ENCODE measurements at regions not wholly inside any gene's neighbourhood (a gene's known extent, or its start where the extent isn't known, plus 50 kb on each side); places are given as distances from the start of the nearest gene placed in this dataset.

GRCh38 chr22:34877506-34877905, 188.5 kb upstream of the ISX start:
- in situ Hi-C loops (cut with HindIII; ENCODE audit: low pct_unique_long_range_greater_than_20kb, low sequenced_read_pairs): no loop called here
- DNase-seq (ENCODE audit: low read depth): no peak

GRCh38 chr22:34878171-34878570, 187.8 kb upstream of the ISX start:
- in situ Hi-C loops (cut with HindIII; ENCODE audit: low pct_unique_long_range_greater_than_20kb, low sequenced_read_pairs): no loop called here
- DNase-seq (ENCODE audit: low read depth): no peak

- in situ Hi-C loops (cut with HindIII; ENCODE audit: low pct_unique_long_range_greater_than_20kb, low sequenced_read_pairs): no loop called here
- DNase-seq (ENCODE audit: low read depth): no peak
Measured at GRCh38 chr22:34879001-34879400, 187.0 kb upstream of the ISX start.

- in situ Hi-C loops (cut with HindIII; ENCODE audit: low pct_unique_long_range_greater_than_20kb, low sequenced_read_pairs): no loop called here
Measured at GRCh38 chr22:34880662-34881061, 185.3 kb upstream of the ISX start.

GRCh38 chr22:34881453-34881852, 184.5 kb upstream of the ISX start:
- in situ Hi-C loops (cut with HindIII; ENCODE audit: low pct_unique_long_range_greater_than_20kb, low sequenced_read_pairs): no loop called here
- DNase-seq (ENCODE audit: low read depth): no peak

More at GRCh38 chr22:34880662-34881061, 185.3 kb upstream of the ISX start:
- DNase-seq (ENCODE audit: low read depth): no peak

GRCh38 chr22:34885852-34886251, 180.1 kb upstream of the ISX start:
- in situ Hi-C loops (cut with HindIII; ENCODE audit: low pct_unique_long_range_greater_than_20kb, low sequenced_read_pairs): no loop called here
- no peak for DNase-seq (ENCODE audit: low read depth)

DNA sequence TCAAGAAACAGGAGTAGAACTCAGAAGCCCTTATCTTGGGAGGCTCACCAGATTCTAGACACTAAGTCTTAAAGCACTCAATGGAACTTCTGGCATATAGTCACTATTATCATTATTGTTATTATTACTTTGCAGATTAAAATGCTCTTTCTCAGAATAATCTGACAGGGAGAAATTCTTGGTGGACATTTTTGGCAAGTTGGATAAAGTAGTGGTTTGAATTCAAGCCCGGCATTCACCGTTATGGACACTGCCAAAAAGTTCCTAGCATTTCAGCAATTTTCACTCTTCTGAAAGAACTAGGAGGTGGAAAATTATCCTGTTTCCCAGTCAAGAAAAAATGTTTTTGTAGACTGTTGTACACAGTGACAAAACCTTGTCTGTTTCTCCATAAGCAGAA, 179.6 kb upstream of the ISX start:
- in situ Hi-C loops (cut with HindIII; ENCODE audit: low pct_unique_long_range_greater_than_20kb, low sequenced_read_pairs): no loop called here
- no peak for DNase-seq (ENCODE audit: low read depth)

GRCh38 chr22:34886812-34887211, 179.1 kb upstream of the ISX start:
- in situ Hi-C loops (cut with HindIII; ENCODE audit: low pct_unique_long_range_greater_than_20kb, low sequenced_read_pairs): no loop called here
- DNase-seq (ENCODE audit: low read depth): no peak

GRCh38 chr22:34897126-34897525, 168.8 kb upstream of the ISX start:
- in situ Hi-C loops (cut with HindIII; ENCODE audit: low pct_unique_long_range_greater_than_20kb, low sequenced_read_pairs): no loop called here
- no peak for DNase-seq (ENCODE audit: low read depth)

- DNase-seq (ENCODE audit: low read depth): no peak
- in situ Hi-C loops (cut with HindIII; ENCODE audit: low pct_unique_long_range_greater_than_20kb, low sequenced_read_pairs): no loop called here
Measured at GRCh38 chr22:34902335-34902734, 163.6 kb upstream of the ISX start.

- in situ Hi-C loops (cut with HindIII; ENCODE audit: low pct_unique_long_range_greater_than_20kb, low sequenced_read_pairs): no loop called here
- DNase-seq (ENCODE audit: low read depth): no peak
Measured at GRCh38 chr22:34903416-34903815, 162.5 kb upstream of the ISX start.

DNA sequence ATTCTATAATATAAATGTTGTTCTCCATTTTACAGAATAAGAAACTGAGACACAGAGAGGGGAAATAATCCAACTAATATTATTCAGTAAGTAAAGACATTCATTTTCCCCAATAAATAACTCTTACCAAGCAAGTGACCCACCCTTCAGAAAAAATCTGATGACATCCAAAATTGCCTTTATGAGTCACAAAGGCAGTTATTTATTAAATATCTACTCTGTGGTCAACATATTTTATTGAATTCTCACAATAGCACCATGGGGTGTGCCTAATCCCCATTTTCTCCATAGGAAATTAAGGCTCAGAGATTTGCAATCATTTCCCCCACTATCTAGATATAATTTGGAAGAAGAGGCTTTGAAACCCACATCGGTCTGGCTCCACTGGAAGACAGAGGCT, 161.5 kb upstream of the ISX start:
- in situ Hi-C loops (cut with HindIII; ENCODE audit: low pct_unique_long_range_greater_than_20kb, low sequenced_read_pairs): no loop called here

DNA sequence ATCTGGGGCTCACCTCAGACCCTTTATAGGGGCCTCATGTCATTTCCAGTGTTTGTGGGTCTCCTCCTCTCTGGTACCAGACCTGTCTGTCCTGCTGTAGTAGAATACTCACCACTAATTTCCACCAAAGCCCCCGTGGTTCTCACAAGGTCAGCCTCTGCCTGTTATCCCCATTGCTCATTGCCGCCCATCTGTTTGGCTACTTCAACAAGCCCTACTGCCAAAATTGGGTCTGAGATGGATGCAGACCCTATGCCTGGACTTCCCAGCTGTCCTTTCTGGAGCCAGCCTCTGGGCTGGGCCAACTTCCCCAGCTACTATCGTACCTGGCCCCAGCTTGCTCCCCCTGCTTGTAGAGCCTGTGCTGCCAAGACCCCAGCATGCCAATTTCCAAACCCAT, 152.1 kb upstream of the ISX start:
- in situ Hi-C loops (cut with HindIII; ENCODE audit: low pct_unique_long_range_greater_than_20kb, low sequenced_read_pairs): no loop called here
- no peak for DNase-seq (ENCODE audit: low read depth)

More for the DNA sequence above, 161.5 kb upstream of the ISX start:
- no peak for DNase-seq (ENCODE audit: low read depth)

DNA sequence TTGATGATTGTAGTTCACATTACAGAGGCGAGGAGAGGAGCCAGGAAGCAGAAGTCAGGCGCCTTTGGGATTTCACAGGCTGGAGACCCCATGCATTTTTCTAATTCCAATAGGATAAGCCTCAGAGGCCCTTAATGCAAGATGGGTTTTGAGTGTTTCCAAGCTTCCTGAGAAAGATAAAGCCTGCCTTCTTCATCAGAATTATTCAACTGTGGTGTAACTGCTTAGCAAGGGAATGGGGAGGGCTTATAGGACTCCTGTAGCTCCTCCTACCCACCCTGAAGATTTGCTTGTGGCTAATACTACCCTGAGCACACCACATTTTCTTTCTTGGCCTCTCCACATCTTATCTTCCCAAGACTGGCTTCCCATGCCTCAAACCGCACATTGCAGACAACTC, 151.1 kb upstream of the ISX start:
- in situ Hi-C loops (cut with HindIII; ENCODE audit: low pct_unique_long_range_greater_than_20kb, low sequenced_read_pairs): no loop called here
- DNase-seq (ENCODE audit: low read depth): no peak

DNA sequence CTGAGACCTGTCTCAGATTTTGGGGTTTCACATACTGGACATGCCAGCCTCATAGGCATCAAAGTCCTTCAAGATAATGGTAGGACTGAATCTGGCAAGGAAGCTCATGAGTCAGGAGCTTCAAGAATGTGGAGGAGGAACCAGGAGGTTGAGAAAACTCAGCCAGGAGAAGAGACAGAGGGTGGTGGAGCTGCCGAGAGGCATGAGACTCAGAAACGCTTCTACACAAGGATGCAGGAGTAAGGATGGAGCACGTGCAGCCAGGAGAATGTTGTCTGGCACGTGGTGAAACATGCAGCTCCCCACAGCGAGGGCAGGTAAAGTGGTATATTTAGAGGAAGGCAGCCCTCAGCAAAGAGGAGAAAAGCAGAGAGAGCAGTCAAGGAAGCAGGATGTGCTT, 148.7 kb upstream of the ISX start:
- in situ Hi-C loops (cut with HindIII; ENCODE audit: low pct_unique_long_range_greater_than_20kb, low sequenced_read_pairs): no loop called here
- DNase-seq (ENCODE audit: low read depth): no peak

GRCh38 chr22:34931026-34931425, 134.9 kb upstream of the ISX start:
- in situ Hi-C loops (cut with HindIII; ENCODE audit: low pct_unique_long_range_greater_than_20kb, low sequenced_read_pairs): no loop called here
- no peak for DNase-seq (ENCODE audit: low read depth)

- in situ Hi-C loops (cut with HindIII; ENCODE audit: low pct_unique_long_range_greater_than_20kb, low sequenced_read_pairs): no loop called here
- DNase-seq (ENCODE audit: low read depth): no peak
Measured at GRCh38 chr22:34934261-34934660, 131.7 kb upstream of the ISX start.

- in situ Hi-C loops (cut with HindIII; ENCODE audit: low pct_unique_long_range_greater_than_20kb, low sequenced_read_pairs): no loop called here
- DNase-seq (ENCODE audit: low read depth): no peak
Measured at GRCh38 chr22:34943830-34944229, 122.1 kb upstream of the ISX start.

GRCh38 chr22:34946339-34946985, 119.5 kb upstream of the ISX start:
- in situ Hi-C loops (cut with HindIII; ENCODE audit: low pct_unique_long_range_greater_than_20kb, low sequenced_read_pairs): no loop called here
- DNase-seq (ENCODE audit: low read depth): no peak

- in situ Hi-C loops (cut with HindIII; ENCODE audit: low pct_unique_long_range_greater_than_20kb, low sequenced_read_pairs): no loop called here
Measured at GRCh38 chr22:34950489-34950888, 115.5 kb upstream of the ISX start.

GRCh38 chr22:34951212-34951611, 114.7 kb upstream of the ISX start:
- DNase-seq (ENCODE audit: low read depth): no peak
- in situ Hi-C loops (cut with HindIII; ENCODE audit: low pct_unique_long_range_greater_than_20kb, low sequenced_read_pairs): no loop called here

More at GRCh38 chr22:34950489-34950888, 115.5 kb upstream of the ISX start:
- DNase-seq (ENCODE audit: low read depth): no peak

Data from Caki2 (cell line).